ENCODE measurements at regions not wholly inside any gene's neighbourhood (a gene's known extent, or its start where the extent isn't known, plus 50 kb on each side); places are given as distances from the start of the nearest gene placed in this dataset.

- CTCF ChIA-PET, result interaction anchor here (0.6 kb wide), 1 partner anchor 1868 kb away, joined by 3 read pairs; no protein-coding TSS in a partner anchor
- TF ChIP-seq CTCF (conservative IDR thresholded peaks at IDR 0.05; ENCODE audit: low read depth), result no peak
These were observed 404.3 kb downstream of the JRKL start for GRCh38 chr11:96794152-96794551.

GRCh38 chr11:96798445-96798844, 408.6 kb downstream of the JRKL start:
- no peak for DNase-seq (ENCODE audit: low spot score)
- POLR2A ChIA-PET (ENCODE audit: low non-redundant PET), result no interaction called here
- TF ChIP-seq CTCF (conservative IDR thresholded peaks at IDR 0.05; ENCODE audit: low read depth), result no peak
- CTCF ChIA-PET, result no interaction called here
- H3K27ac ChIP-seq, result no peak overlapping the region

More at GRCh38 chr11:96794152-96794551, 404.3 kb downstream of the JRKL start:
- H3K27ac ChIP-seq, result no peak overlapping the region
- POLR2A ChIA-PET (ENCODE audit: low non-redundant PET), result no interaction called here
- DNase-seq (ENCODE audit: low spot score), result no peak

- no peak overlapping the region for H3K27ac ChIP-seq
- no peak for TF ChIP-seq CTCF (conservative IDR thresholded peaks at IDR 0.05; ENCODE audit: low read depth)
- CTCF ChIA-PET, result interaction anchor here (0.6 kb wide), 1 partner anchor 1583 kb away, joined by 3 read pairs; no protein-coding TSS in a partner anchor
- POLR2A ChIA-PET (ENCODE audit: low non-redundant PET), result no interaction called here
- DNase-seq (ENCODE audit: low spot score), result no peak
These were observed 425.4 kb downstream of the JRKL start for GRCh38 chr11:96815236-96815635.

GRCh38 chr11:96817482-96818399, 427.9 kb downstream of the JRKL start:
- DNase-seq (ENCODE audit: low spot score), result peak; percentile 11
- H3K27ac ChIP-seq, result no peak overlapping the region
- CTCF ChIA-PET, result interaction anchor here (0.6 kb wide), 1 partner anchor 354 kb away, joined by 3 read pairs; no protein-coding TSS in a partner anchor
- POLR2A ChIA-PET (ENCODE audit: low non-redundant PET), result no interaction called here
- no peak for TF ChIP-seq CTCF (conservative IDR thresholded peaks at IDR 0.05; ENCODE audit: low read depth)

- H3K27ac ChIP-seq, result no peak overlapping the region
- ChIA-PET CTCF (interaction anchor here (0.7 kb wide), 1 partner anchor 75 kb away, joined by 3 read pairs; no protein-coding TSS in a partner anchor), POLR2A (ENCODE audit: low non-redundant PET) (no interaction called here)
- 0 out of 2 replicates have a peak, but pooled peaks have one; percentile 6 for TF ChIP-seq CTCF (conservative IDR thresholded peaks at IDR 0.05; ENCODE audit: low read depth)
- DNase-seq (ENCODE audit: low spot score), result no peak
These were observed 437.4 kb downstream of the JRKL start for GRCh38 chr11:96827164-96827563.

- DNase-seq (ENCODE audit: low spot score), result no peak
- ChIA-PET POLR2A (ENCODE audit: low non-redundant PET) (no interaction called here), CTCF (no interaction called here)
- H3K27ac ChIP-seq, result no peak overlapping the region
- TF ChIP-seq CTCF (conservative IDR thresholded peaks at IDR 0.05; ENCODE audit: low read depth), result no peak
These were observed 452.0 kb downstream of the JRKL start for GRCh38 chr11:96841792-96842191.

Measured in RWPE1 (cell line).